Transverse colon (tissue), 4 donors: ENCODE measurements at regions not wholly inside any gene's neighbourhood (a gene's known extent, or its start where the extent isn't known, plus 50 kb on each side); places are given as distances from the start of the nearest gene placed in this dataset.

Source experiments
- DNase-seq: peaks from one replicate; pipeline ENCODE4 v3.0.0-alpha.2; 2019
- H3K27ac ChIP-seq, 4 donors: fragments of 200-600 bp; sonication (generic); 2 replicates each; pipeline ENCODE4 v1.5.1; 2016 to 2018; ENCODE audit warnings: inconsistent platforms in 4 of 4
- H3K27me3 ChIP-seq: fragments of 200-600 bp; sonication (generic); 2 replicates; pipeline ENCODE4 v1.5.1; 2017; ENCODE audit warnings: inconsistent platforms
- H3K36me3 ChIP-seq, 4 donors: fragments of 200-600 bp; sonication (generic); 2 replicates each; pipeline ENCODE4 v1.5.1; 2017 to 2019; ENCODE audit warnings: inconsistent platforms in 4 of 4
- H3K4me1 ChIP-seq, 4 donors: fragments of 200-600 bp; sonication (generic); 2 replicates each; pipeline ENCODE4 v1.5.1; 2017 to 2020; ENCODE audit warnings: inconsistent platforms in 4 of 4
- H3K4me3 ChIP-seq, 4 donors: fragments of 200-600 bp; sonication (generic); 1 replicate in 1 of 4; 2 replicates in 3 of 4; pipeline versions ENCODE4 v1.5.1 to v1.6.1; 2017 to 2019; ENCODE audit warnings: inconsistent platforms in 4 of 4
- H3K9me3 ChIP-seq, 2 donors: fragments of 200-600 bp; sonication (generic); 2 replicates each; pipeline ENCODE4 v1.5.1; 2017 to 2019; ENCODE audit warnings: inconsistent platforms in 2 of 2
- EP300 ChIP-seq: sonication (generic); formaldehyde crosslinking; IDR thresholded peaks from one replicate; pipeline ENCODE4 v1.6.1; 2017; ENCODE audit warnings: antibody characterized with exemption, low read depth
- POLR2A ChIP-seq: fragments of 450-650 bp; IDR thresholded peaks from one replicate; pipeline ENCODE4 v1.6.1; 2016; ENCODE audit warnings: antibody characterized with exemption, mild to moderate bottlenecking, moderate library complexity
- POLR2AphosphoS5 ChIP-seq, 3 donors: sonication (generic); formaldehyde crosslinking; IDR thresholded peaks; one replicate each; pipeline ENCODE4 v1.6.1; 2016; ENCODE audit warnings: antibody characterized with exemption in 3 of 3
- WGBS, 2 donors: methylation state at CpG; one replicate each; pipeline ENCODE4 v1.1.5; 2018; ENCODE audit warnings: low coverage in 1 of 2; 5-methylcytosine and 5-hydroxymethylcytosine counted together
- in situ Hi-C, 4 donors: fragments of 200-750 bp; cut with MboI; loops; one replicate each; pipeline versions ENCODE4 v1.15.0 to v1.15.1; 2017; ENCODE audit warnings: low sequenced_read_pairs in 3 of 4, low pct_ligation_motif_present in 1 of 4, low pct_unique_long_range_greater_than_20kb in 1 of 4
- intact Hi-C: fragments of 100-400 bp; cut with DNase I; formaldehyde crosslinking; loops from one replicate; pipeline ENCODE4 v1.15.1; 2023; ENCODE audit warnings: low total_unique reads
- TF ChIP-seq, protein P1 (sequence below), 5 experiments: fragments of 200-600 bp in 3 of 5; fragments of 450-650 bp in 2 of 5; sonication (generic) in 3 of 5; IDR thresholded peaks; 1 replicate in 2 of 5; 2 replicates in 3 of 5; pipeline ENCODE4 v1.5.1; 2016 to 2017; ENCODE audit warnings: antibody characterized with exemption in 5 of 5, inconsistent platforms in 3 of 5, mild to moderate bottlenecking in 2 of 5, moderate library complexity in 1 of 5

DNA sequence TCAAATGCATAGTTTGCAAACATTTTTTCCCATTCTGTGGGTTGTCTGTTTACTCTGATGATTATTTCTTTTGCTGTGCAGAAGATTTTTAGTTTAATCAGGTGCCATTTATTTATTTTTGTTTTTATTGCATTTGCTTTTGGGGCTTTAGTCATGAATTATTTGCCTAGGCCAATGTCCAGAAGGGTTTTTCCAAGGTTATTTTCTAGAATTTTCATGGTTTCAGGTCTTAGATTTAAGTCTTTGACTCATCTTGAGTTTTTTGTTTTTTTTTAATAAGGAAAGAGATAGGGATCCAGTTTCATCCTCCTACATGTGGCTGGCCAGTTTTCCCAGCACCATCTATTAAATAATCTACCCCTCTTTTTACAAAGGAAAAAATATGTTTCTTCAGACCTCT, 57.2 kb upstream of the TMEM260 start:
- H3K4me1 ChIP-seq = no peaks in the 10 kb centered on the region
- DNase-seq = no peak
- TF ChIP-seq, protein P1, sequence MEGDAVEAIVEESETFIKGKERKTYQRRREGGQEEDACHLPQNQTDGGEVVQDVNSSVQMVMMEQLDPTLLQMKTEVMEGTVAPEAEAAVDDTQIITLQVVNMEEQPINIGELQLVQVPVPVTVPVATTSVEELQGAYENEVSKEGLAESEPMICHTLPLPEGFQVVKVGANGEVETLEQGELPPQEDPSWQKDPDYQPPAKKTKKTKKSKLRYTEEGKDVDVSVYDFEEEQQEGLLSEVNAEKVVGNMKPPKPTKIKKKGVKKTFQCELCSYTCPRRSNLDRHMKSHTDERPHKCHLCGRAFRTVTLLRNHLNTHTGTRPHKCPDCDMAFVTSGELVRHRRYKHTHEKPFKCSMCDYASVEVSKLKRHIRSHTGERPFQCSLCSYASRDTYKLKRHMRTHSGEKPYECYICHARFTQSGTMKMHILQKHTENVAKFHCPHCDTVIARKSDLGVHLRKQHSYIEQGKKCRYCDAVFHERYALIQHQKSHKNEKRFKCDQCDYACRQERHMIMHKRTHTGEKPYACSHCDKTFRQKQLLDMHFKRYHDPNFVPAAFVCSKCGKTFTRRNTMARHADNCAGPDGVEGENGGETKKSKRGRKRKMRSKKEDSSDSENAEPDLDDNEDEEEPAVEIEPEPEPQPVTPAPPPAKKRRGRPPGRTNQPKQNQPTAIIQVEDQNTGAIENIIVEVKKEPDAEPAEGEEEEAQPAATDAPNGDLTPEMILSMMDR (IDR thresholded peaks at IDR 0.05) = no peak
- TF ChIP-seq EP300 = no peak
- no peak for TF ChIP-seq POLR2A
- TF ChIP-seq POLR2AphosphoS5 (IDR thresholded peaks at IDR 0.05) = no peak
- H3K27ac ChIP-seq = no peak overlapping the region
- intact Hi-C loops = no loop called here
- in situ Hi-C loops = no loop called here
- H3K4me3 ChIP-seq = no peak overlapping the region
- H3K27me3 ChIP-seq = peaks cover 7% of the 10 kb centered on the region
- H3K36me3 ChIP-seq = no peaks in the 10 kb centered on the region
- no peaks in the 10 kb centered on the region for H3K9me3 ChIP-seq

- in situ Hi-C loops = no loop called here
- no peaks in the 10 kb centered on the region for H3K4me1 ChIP-seq
- H3K36me3 ChIP-seq = no peaks in the 10 kb centered on the region
- TF ChIP-seq POLR2A (no peak), POLR2AphosphoS5 (IDR thresholded peaks at IDR 0.05) (no peak), EP300 (no peak)
- TF ChIP-seq, protein P1 (IDR thresholded peaks at IDR 0.05) = no peak
- intact Hi-C loops = no loop called here
- peaks cover 7% of the 10 kb centered on the region for H3K27me3 ChIP-seq
- no peak overlapping the region for H3K4me3 ChIP-seq
- 45 to 58% methylated on average over 3 of the region's 3 CpGs for WGBS, 2 donors
- no peak overlapping the region for H3K27ac ChIP-seq
- DNase-seq = no peak
- no peaks in the 10 kb centered on the region for H3K9me3 ChIP-seq
Measured at GRCh38 chr14:56524971-56525677, 54.5 kb upstream of the TMEM260 start.

DNA sequence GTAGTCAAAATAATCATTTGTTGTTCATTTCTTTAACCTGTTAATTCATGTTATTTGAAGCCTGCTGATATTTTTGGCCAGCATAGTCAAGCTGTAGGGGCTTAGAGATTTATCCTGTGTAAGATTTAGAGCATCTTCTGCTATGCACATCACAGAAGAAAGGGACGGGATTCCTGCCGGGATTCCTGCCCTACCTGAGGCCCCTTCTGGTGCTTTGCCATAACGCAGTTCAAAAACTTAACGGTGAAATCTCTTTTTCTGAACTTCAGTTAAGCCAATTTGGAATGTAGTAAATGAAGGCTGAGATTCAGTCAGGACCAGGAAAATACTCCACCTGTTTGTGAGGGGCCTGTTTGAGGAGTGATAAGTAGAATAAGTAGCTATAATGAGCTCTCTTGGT, 50.7 kb upstream of the TMEM260 start:
- 54 to 69% methylated on average over 4 of the region's 4 CpGs for WGBS, 2 donors
- in situ Hi-C loops = no loop called here
- Histone ChIP-seq H3K4me1 (no peaks in the 10 kb centered on the region), H3K4me3 (no peak overlapping the region), H3K27ac (no peak overlapping the region), H3K36me3 (no peaks in the 10 kb centered on the region), H3K9me3 (no peaks in the 10 kb centered on the region), H3K27me3 (peaks cover 7% of the 10 kb centered on the region)
- intact Hi-C loops = no loop called here
- TF ChIP-seq EP300 = no peak
- TF ChIP-seq POLR2AphosphoS5 (IDR thresholded peaks at IDR 0.05) = no peak
- TF ChIP-seq, protein P1 (IDR thresholded peaks at IDR 0.05) = no peak
- TF ChIP-seq POLR2A = no peak
- no peak for DNase-seq
